K562 (cell line): ENCODE measurements at regions not wholly inside any gene's neighbourhood (a gene's known extent, or its start where the extent isn't known, plus 50 kb on each side); places are given as distances from the start of the nearest gene placed in this dataset.

Source experiments
- ATAC-seq: fragments of 200-7000 bp; cut with Tn5 transposase; 3 replicates; pipeline ENCODE4 v1.9.1; 2020; ENCODE audit warnings: moderate library complexity
- BruUV-seq: library from RNA; stranded (reverse); fragments of 400-500 nt; replicated peaks from 2 replicates; lab custom pipeline; 2021; lab: Mats Ljungman, UMichigan
- CTCF ChIA-PET: fragments of 300-600 bp; formaldehyde crosslinking; extraction: SDS; loops from one replicate; lab custom pipeline; 2021; ENCODE audit warnings: low intra/inter-chr PET ratio; lab: Yijun Ruan, JAX
- POLR2A ChIA-PET: fragments of 300-600, 350-650 bp; sonication (Branson Sonifier 250); formaldehyde crosslinking; extraction: SDS; loops from one replicate; lab custom pipeline; 2021; ENCODE audit warnings: antibody characterized with exemption, inconsistent platforms; lab: Yijun Ruan, JAX
- DNase-seq, 4 experiments: peaks; one replicate each; pipeline versions ENCODE4 v3.0.0 to v3.0.0-alpha.2; 2011 to 2018; ENCODE audit warnings: low spot score in 3 of 4, mixed read lengths in 3 of 4; ENCODE audit errors: extremely low read depth in 1 of 4
- FAIRE-seq: peaks from 2 replicates; lab custom pipeline; 2011; peaks lifted over from hg19 to GRCh38; lab: Jason Lieb, UNC
- H2AFZ ChIP-seq: 2 replicates; pipeline ENCODE4 v1.6.0; 2011; ENCODE audit warnings: low read depth, low read length, control low read depth, inconsistent platforms
- H3K27ac ChIP-seq: fragments of 200-600 bp; 3 replicates; pipeline ENCODE4 v1.8.0; 2011; ENCODE audit warnings: low read depth, mild to moderate bottlenecking, control low read depth, inconsistent platforms, low read length, moderate library complexity, mixed read lengths; ENCODE audit errors: extremely low read depth
- H3K27me3 ChIP-seq, 2 experiments: fragments of 300-600 bp in 1 of 2; 2 replicates in 1 of 2; 3 replicates in 1 of 2; pipeline versions ENCODE4 v1.6.0 to v1.8.0; 2011; ENCODE audit warnings: inconsistent platforms in 2 of 2, low read length in 2 of 2, mild to moderate bottlenecking in 1 of 2, mixed read lengths in 1 of 2, moderate library complexity in 1 of 2; ENCODE audit not compliant: control insufficient read depth in 2 of 2, insufficient read depth in 2 of 2
- H3K36me3 ChIP-seq: fragments of 300-600 bp; 3 replicates; pipeline ENCODE4 v1.8.0; 2011; ENCODE audit warnings: mild to moderate bottlenecking, low read length, inconsistent platforms; ENCODE audit not compliant: control insufficient read depth, insufficient read depth
- H3K4me1 ChIP-seq, 2 experiments: fragments of 200-600 bp in 1 of 2; replicated peaks in 1 of 2; 2 replicates in 1 of 2; 3 replicates in 1 of 2; pipeline versions ENCODE4 v1.5.1 to v1.8.0; 2011; ENCODE audit warnings: inconsistent platforms in 2 of 2, low read length in 2 of 2, mild to moderate bottlenecking in 1 of 2, mixed read lengths in 1 of 2, moderate library complexity in 1 of 2; ENCODE audit not compliant: control insufficient read depth in 2 of 2, insufficient read depth in 2 of 2
- H3K4me2 ChIP-seq: 2 replicates; pipeline ENCODE4 v1.6.1; 2011; ENCODE audit warnings: low read length, control low read depth, inconsistent platforms, mixed read lengths; ENCODE audit not compliant: insufficient read depth
- H3K4me3 ChIP-seq: fragments of 200-600 bp; sonication (generic), shearing (Covaris generic); 2 replicates; pipeline ENCODE4 v1.5.1; 2016; ENCODE audit warnings: control low read depth, inconsistent platforms
- H3K79me2 ChIP-seq: fragments of 200-600 bp; 3 replicates; pipeline ENCODE4 v1.8.0; 2011; ENCODE audit warnings: low read length, inconsistent platforms; ENCODE audit not compliant: control insufficient read depth, insufficient read depth
- H3K9ac ChIP-seq, 2 experiments: 2 replicates each; pipeline versions ENCODE4 v1.6.0 to v1.6.1; 2011; ENCODE audit warnings: low read depth in 2 of 2, low read length in 2 of 2, control low read depth in 1 of 2, inconsistent platforms in 1 of 2, mild to moderate bottlenecking in 1 of 2, mixed read lengths in 1 of 2; ENCODE audit not compliant: insufficient read depth in 1 of 2
- H3K9me1 ChIP-seq: one replicate; pipeline ENCODE4 v1.6.0; 2011; ENCODE audit warnings: inconsistent platforms, mild to moderate bottlenecking, low read length, moderate library complexity; ENCODE audit not compliant: control insufficient read depth, insufficient read depth
- H3K9me3 ChIP-seq: replicated peaks from 2 replicates; pipeline ENCODE4 v1.5.1; 2011; ENCODE audit warnings: low read depth, low read length, inconsistent platforms; ENCODE audit not compliant: control insufficient read depth, insufficient read depth
- H4K20me1 ChIP-seq: replicated peaks from 2 replicates; pipeline ENCODE4 v1.6.1; 2011; ENCODE audit warnings: low read length, inconsistent platforms, mixed read lengths; ENCODE audit not compliant: control insufficient read depth, insufficient read depth
- BHLHE40 ChIP-seq: IDR thresholded peaks from 2 replicates; pipeline ENCODE4 v1.6.1; 2011; ENCODE audit warnings: low read length, improper control_type of control experiment
- CCAR2 ChIP-seq: fragments of 200-400 bp; formaldehyde crosslinking; IDR thresholded peaks from 2 replicates; pipeline ENCODE4 v1.6.1; 2017; ENCODE audit warnings: mild to moderate bottlenecking, low read depth, low read length
- CCNT2 ChIP-seq: IDR thresholded peaks from 2 replicates; pipeline ENCODE4 v1.6.1; 2011; ENCODE audit warnings: borderline replicate concordance, low read depth, mild to moderate bottlenecking, moderate library complexity, mixed read lengths, low read length; ENCODE audit not compliant: insufficient read length; ENCODE audit errors: extremely low read depth
- ESRRA ChIP-seq: fragments of 450-650 bp; IDR thresholded peaks from 2 replicates; pipeline ENCODE4 v1.6.1; 2014; ENCODE audit warnings: low read depth, mild to moderate bottlenecking, moderate library complexity, borderline replicate concordance
- ETV6 ChIP-seq, 3 experiments: fragments of 150-350 bp in 1 of 3; sonication (generic) in 1 of 3; formaldehyde crosslinking in 1 of 3; IDR thresholded peaks; 2 replicates each; pipeline versions ENCODE4 v1.6.1 to v1.8.0; 2014 to 2022; ENCODE audit warnings: borderline replicate concordance in 2 of 3, low read depth in 2 of 3, antibody characterized with exemption in 1 of 3, low read length in 1 of 3, mild to moderate bottlenecking in 1 of 3, missing genetic modification reagents in 1 of 3
- HNRNPUL1 ChIP-seq: fragments of 200-400 bp; formaldehyde crosslinking; IDR thresholded peaks from 2 replicates; pipeline ENCODE4 v1.6.1; 2017; ENCODE audit warnings: low read length
- LARP7 ChIP-seq: fragments of 450-650 bp; IDR thresholded peaks from 2 replicates; pipeline ENCODE4 v1.6.1; 2016
- MTA2 ChIP-seq: fragments of 450-650 bp; IDR thresholded peaks from 2 replicates; pipeline ENCODE4 v1.6.1; 2016; ENCODE audit warnings: low read depth
- PHB2 ChIP-seq: fragments of 450-650 bp; IDR thresholded peaks from 2 replicates; pipeline ENCODE4 v1.6.1; 2017; ENCODE audit warnings: low read depth
- RCOR1 ChIP-seq, 2 experiments: IDR thresholded peaks; 2 replicates each; pipeline ENCODE4 v1.6.1; 2012; ENCODE audit warnings: low read depth in 2 of 2, low read length in 2 of 2, borderline replicate concordance in 1 of 2, improper control_type of control experiment in 1 of 2
- REST ChIP-seq, 2 experiments: fragments of 450-650 bp; formaldehyde crosslinking in 1 of 2; IDR thresholded peaks; 2 replicates each; pipeline versions ENCODE4 v1.4.0 to v1.6.1; 2014 to 2020; ENCODE audit warnings: mild to moderate bottlenecking in 2 of 2, borderline replicate concordance in 1 of 2, low read depth in 1 of 2
- TCF15 ChIP-seq: fragments of 250-450 bp; sonication (Bioruptor Pico); IDR thresholded peaks from 2 replicates; pipeline ENCODE4 v1.8.0; 2022; ENCODE audit warnings: moderate library complexity, mild to moderate bottlenecking, inconsistent platforms
- ZNF354B ChIP-seq: fragments of 250-450 bp; sonication (Bioruptor Pico); IDR thresholded peaks from 2 replicates; pipeline ENCODE4 v1.4.0; 2020
- ZNF436 ChIP-seq: fragments of 250-450, 450-650 bp; sonication (Bioruptor Pico); formaldehyde crosslinking; IDR thresholded peaks from 2 replicates; pipeline ENCODE4 v1.7.0; 2020; ENCODE audit warnings: mild to moderate bottlenecking
- ZNF717 ChIP-seq: fragments of 250-450 bp; sonication (Bioruptor Pico); IDR thresholded peaks from 2 replicates; pipeline ENCODE4 v1.5.0; 2021
- ZNF785 ChIP-seq: fragments of 250-450 bp; sonication (Bioruptor Pico); IDR thresholded peaks from 2 replicates; pipeline ENCODE4 v1.4.0; 2020; ENCODE audit warnings: mild to moderate bottlenecking
- WGBS: fragments of 100-300 bp; shearing (Covaris generic); methylation state at CpG from one replicate; pipeline ENCODE4 v1.1.6; 2016; ENCODE audit warnings: low coverage, mixed read lengths; ENCODE audit not compliant: insufficient coverage; ENCODE audit errors: missing lambda C conversion rate; 5-methylcytosine and 5-hydroxymethylcytosine counted together
- in situ Hi-C: fragments of 300-500 bp; cut with MboI; formaldehyde crosslinking; loops from 4 replicates; pipeline ENCODE4 v1.15.0; 2018; ENCODE audit warnings: inconsistent platforms, mixed read lengths
- intact Hi-C: fragments of 100-400 bp; cut with micrococcal nuclease; formaldehyde crosslinking; loops from 2 replicates; pipeline ENCODE4 v1.14.2; 2022

GRCh38 chr7:72492461-72493065 lies 80.4 kb upstream of the CALN1 start:
- Histone ChIP-seq H3K27me3 (peaks cover 4 to 6% of the 10 kb centered on the region in 2 experiments; a peak in 3 of 5 replicates), H3K4me1 (no peaks in the 10 kb centered on the region), H3K9me1 (no peaks in the 10 kb centered on the region), H3K4me3 (no peak overlapping the region), H2AFZ (no peak overlapping the region), H3K9ac (no peak overlapping the region), H3K79me2 (no peaks in the 10 kb centered on the region), H3K36me3 (no peaks in the 10 kb centered on the region), H4K20me1 (no peaks in the 10 kb centered on the region), H3K4me2 (no peak overlapping the region), H3K9me3 (no peaks in the 10 kb centered on the region), H3K27ac (no peak overlapping the region)
- POLR2A ChIA-PET, result no interaction called here
- intact Hi-C loops, result loop anchor here (5.0 to 10.0 kb wide), 2 partner anchors 308 to 740 kb away; no protein-coding TSS in a partner anchor
- whole genome bisulfite sequencing, result 2% methylated on average over 12 of the region's 12 CpGs
- in situ Hi-C loops, result no loop called here
- DNase-seq (no peak), FAIRE-seq (no peak), ATAC-seq (no peak)
- no TSS peak for BruUV-seq
- CTCF ChIA-PET, result no interaction called here
- no peak for TF ChIP-seq ZNF354B (CRISPR knock-in tag)
- no peak for TF ChIP-seq MTA2
- no peak for TF ChIP-seq ZNF785 (CRISPR knock-in tag)
- no peak for TF ChIP-seq HNRNPUL1
- TF ChIP-seq BHLHE40, result no peak
- TF ChIP-seq ETV6 (IDR thresholded peaks at IDR 0.05; ENCODE audit: borderline replicate concordance in 1 of 2, low read depth in 2 of 2, low read length in 1 of 2), result no peak
- TF ChIP-seq ETV6 (CRISPR knock-in tag; IDR thresholded peaks at IDR 0.05; ENCODE audit: borderline replicate concordance), result no peak
- TF ChIP-seq ZNF436 (CRISPR knock-in tag), result no peak
- TF ChIP-seq CCAR2, result no peak
- no peak for TF ChIP-seq ESRRA
- no peak for TF ChIP-seq RCOR1 (IDR thresholded peaks at IDR 0.05; ENCODE audit: borderline replicate concordance in 1 of 2, low read depth in 2 of 2, low read length in 2 of 2)
- TF ChIP-seq TCF15 (CRISPR knock-in tag), result no peak
- no peak for TF ChIP-seq PHB2
- no peak for TF ChIP-seq CCNT2
- TF ChIP-seq REST (IDR thresholded peaks at IDR 0.05; ENCODE audit: borderline replicate concordance), result no peak
- no peak for TF ChIP-seq REST (CRISPR knock-in tag; IDR thresholded peaks at IDR 0.05; ENCODE audit: low read depth)
- no peak for TF ChIP-seq LARP7
- TF ChIP-seq ZNF717, result no peak
